Ramos (cell line): ENCODE measurements at regions not wholly inside any gene's neighbourhood (a gene's known extent, or its start where the extent isn't known, plus 50 kb on each side); places are given as distances from the start of the nearest gene placed in this dataset.
"Not testable (repeated sequence)": the region's sequence is repeated elsewhere in the genome, so short reads cannot be mapped to it uniquely, and the experiment has no call there.

ENCODE experiments used
- in situ Hi-C: fragments of 300-500 bp; cut with MboI; formaldehyde crosslinking; loops from one replicate; pipeline ENCODE4 v1.14.3; 2022; ENCODE audit warnings: low sequenced_read_pairs; ENCODE audit not compliant: unreplicated experiment

DNA sequence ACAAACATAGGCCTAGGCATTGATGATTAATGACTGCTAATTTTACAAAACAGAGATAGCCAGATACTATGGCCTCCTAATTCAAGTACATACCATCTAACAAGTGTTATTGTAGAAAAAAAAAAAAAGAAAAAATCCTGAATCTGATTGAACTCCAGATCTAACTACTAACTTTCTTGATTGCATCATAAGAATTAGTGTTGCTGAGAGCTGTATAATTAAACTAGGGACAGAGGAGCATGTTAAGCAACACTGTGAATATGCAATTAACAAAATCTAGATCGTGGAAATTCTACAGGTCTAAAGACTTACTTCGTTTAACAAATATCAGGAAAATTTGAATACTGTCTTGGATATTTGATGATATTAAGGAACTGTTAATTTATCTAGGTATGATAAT lies 208.3 kb upstream of the ZNF608 start:
- in situ Hi-C loops: no loop called here

GRCh38 chr5:124956471-124957029 lies 210.1 kb upstream of the ZNF608 start:
- in situ Hi-C loops: no loop called here

DNA sequence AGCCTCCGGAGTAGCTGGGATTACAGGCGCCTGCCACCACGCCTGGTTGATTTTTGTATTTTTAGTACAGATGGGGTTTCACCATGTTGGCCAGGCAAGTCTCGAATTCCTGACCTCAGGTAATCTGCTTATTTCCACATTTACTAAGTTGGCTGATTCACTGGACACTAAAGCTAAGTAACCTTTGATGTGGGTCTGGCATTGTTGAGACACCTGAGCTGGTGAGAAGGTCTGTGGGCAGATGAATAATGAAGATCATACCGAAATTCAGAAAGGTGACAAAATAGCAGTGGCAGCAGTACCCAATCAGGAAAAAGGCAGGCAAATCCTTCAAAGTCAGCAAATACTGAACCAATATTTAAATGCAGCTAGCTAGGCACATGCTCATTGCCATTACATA lies 210.6 kb upstream of the ZNF608 start:
- in situ Hi-C loops: no loop called here

- in situ Hi-C loops: no loop called here
Measured at GRCh38 chr5:124960266-124960665, 213.8 kb upstream of the ZNF608 start.

DNA sequence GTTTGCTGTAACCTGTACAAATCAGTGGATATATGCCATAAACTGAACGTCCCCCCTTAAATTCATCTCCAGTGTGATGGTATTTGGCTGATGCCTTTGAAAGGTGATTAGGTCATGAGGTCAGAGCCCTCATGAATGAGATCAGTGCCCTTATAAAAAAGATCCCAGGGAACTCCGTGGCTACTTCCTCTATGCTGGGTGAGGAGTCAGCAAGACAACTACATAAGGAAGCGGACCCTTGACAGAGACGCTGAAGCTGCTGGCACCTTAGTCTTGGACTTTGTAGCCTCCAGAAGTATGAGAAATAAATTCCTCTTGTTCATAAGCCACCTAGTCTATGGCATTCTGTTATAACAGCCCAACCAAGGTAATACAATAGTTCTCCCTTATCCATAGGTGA lies 215.1 kb upstream of the ZNF608 start:
- in situ Hi-C loops: no loop called here

DNA sequence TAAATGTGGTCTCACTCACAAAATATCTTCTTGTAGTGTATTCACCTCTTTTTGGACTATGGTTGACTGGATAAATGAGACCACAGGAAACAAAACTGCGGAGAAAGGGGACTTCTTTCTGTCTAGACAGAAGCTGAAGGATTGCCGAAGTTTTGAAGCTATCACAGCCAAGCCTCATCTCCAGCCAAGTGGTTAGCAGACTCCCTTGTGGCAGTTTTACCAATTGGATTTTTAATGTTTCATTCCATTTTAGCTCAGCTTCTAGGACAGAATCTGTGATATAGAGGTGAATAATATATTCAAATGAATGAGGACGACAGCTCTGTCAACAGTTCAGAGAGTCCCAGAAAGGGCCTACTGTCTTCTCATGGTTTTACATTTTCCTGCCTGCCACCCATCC lies 215.7 kb upstream of the ZNF608 start:
- in situ Hi-C loops: no loop called here

- in situ Hi-C loops: no loop called here
Measured at GRCh38 chr5:124962735-124963134, 216.3 kb upstream of the ZNF608 start.

- in situ Hi-C loops: no loop called here
Measured at GRCh38 chr5:124963236-124963919, 216.9 kb upstream of the ZNF608 start.

- in situ Hi-C loops: not testable (repeated sequence)
Measured at GRCh38 chr5:124966741-124967140, 220.3 kb upstream of the ZNF608 start.

DNA sequence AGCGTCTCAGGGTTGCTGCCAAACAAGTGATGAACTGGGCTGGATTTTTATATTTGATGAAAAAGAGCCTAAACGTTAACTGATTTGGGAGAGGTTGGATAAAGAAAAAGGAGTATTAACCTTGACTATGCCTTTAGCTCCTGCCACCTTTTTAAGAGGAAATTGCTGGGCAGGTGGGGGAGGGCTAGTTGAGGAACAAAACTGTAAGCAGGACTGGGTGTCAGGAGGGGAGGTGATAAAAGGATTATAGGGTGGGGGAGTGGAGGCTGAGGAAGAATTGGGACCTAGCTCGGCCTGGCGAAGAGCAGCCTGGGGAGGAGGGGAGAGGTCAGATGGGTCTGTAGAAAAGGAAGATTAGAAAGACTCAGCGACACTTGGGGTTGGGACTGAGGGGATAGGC lies 223.9 kb upstream of the ZNF608 start:
- in situ Hi-C loops: not testable (repeated sequence)

- in situ Hi-C loops: no loop called here
Measured at GRCh38 chr5:124972703-124973102, 226.3 kb upstream of the ZNF608 start.

DNA sequence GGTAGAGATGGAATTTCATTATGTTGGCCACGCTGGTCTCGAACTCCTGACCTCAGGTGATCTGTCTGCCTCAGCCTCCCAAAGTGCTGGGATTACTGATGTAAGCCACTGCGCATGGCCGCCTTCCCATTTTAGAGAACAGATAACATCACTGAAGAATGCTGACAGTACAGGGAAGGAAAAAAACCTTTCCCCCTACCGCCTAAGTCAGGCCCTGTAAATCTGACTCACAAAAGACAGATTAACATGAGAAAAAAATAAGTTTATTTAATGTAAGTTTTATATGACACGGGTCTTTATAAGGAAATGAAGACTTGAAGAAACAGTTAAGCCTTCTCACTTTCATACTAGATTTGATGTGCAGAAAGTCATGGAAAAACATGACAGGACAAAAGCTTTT lies 227.2 kb upstream of the ZNF608 start:
- in situ Hi-C loops: no loop called here

- in situ Hi-C loops: no loop called here
Measured at GRCh38 chr5:124976086-124976485, 229.6 kb upstream of the ZNF608 start.

DNA sequence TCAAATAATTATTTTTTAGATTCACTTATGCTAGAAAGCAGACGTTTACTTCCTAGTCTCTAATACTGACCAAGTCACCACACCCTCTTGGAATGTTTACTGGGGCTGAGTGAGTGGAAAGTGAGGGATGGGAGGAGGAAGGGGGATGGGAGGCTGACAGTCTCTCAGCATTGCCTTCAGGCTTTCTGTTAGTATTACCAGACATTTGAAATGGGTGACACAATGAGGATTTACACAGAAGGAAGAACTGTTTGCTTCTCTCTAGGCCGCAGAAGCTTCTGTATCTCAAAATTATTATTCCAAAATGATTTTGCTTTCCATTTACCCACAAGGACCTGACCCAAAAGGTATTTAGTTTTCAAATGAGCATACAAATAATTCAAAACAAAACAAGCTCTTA lies 232.8 kb upstream of the ZNF608 start:
- in situ Hi-C loops: no loop called here

DNA sequence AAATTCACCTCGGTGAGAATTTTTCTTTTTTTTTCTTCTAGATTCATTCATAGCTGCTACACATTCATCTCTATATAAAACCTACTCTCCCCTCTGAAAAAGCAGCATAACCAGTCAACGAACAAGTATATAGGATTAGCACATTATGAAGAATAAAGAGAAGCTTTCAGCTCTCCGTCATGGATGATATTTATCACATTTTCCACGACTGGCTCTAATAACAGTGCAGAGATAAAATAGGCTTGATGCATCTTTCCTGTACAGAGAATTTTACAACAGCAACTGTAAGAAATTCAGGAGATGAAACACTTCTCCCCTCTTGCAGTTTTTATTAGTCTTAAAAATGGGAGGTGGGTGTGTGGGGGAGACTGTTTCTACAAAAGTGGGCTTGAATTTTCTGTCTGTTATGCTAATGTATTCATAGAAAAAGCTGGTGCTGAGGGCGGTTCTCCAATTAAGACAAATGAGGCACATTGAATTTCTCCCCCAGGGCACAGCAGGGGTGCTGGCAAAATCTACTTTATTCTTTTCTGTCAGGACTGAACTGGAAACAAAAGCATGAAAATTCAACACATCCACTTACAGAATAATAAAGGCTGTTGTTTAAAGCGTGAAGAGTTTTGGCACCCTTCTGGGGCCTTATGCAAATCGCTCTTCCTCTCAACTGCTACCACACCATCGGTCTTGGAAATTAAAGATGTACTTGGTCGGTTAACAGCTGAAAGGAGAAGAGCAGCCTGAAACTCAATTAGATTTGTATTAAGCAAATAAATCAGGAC lies 233.9 kb upstream of the ZNF608 start:
- in situ Hi-C loops: no loop called here

- in situ Hi-C loops: no loop called here
Measured at GRCh38 chr5:124981901-124982300, 235.5 kb upstream of the ZNF608 start.

GRCh38 chr5:124986170-124986569 lies 239.7 kb upstream of the ZNF608 start:
- in situ Hi-C loops: no loop called here

- in situ Hi-C loops: no loop called here
Measured at GRCh38 chr5:124986667-124987066, 240.2 kb upstream of the ZNF608 start.

- in situ Hi-C loops: not testable (repeated sequence)
Measured at GRCh38 chr5:124987786-124988185, 241.3 kb upstream of the ZNF608 start.

- in situ Hi-C loops: no loop called here
Measured at GRCh38 chr5:124990723-124991122, 244.3 kb upstream of the ZNF608 start.

DNA sequence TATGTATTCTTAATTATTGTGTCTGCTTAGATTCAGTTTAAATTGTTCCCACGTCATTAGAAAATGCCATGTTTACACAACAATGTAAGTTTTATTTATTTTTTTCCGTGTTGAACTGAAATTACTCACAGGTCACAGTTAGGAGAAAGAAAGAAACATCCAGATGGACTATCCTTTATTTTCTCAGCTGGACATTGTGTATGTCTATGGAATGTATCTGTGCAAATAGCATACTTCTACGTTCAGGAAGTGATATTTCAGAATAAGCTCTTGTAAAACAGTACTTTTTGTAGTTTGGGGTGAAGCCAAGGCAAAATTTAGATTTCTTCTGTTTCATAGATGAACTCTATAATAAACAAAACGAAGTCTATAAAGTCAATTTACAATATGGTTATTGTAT lies 249.0 kb upstream of the ZNF608 start:
- in situ Hi-C loops: no loop called here
